GM12891 (cell line): ENCODE measurements at regions not wholly inside any gene's neighbourhood (a gene's known extent, or its start where the extent isn't known, plus 50 kb on each side); places are given as distances from the start of the nearest gene placed in this dataset.

Experiments used
- PAX5 ChIP-seq: IDR thresholded peaks from 2 replicates; pipeline ENCODE4 v1.6.1; 2011; ENCODE audit warnings: low read length, moderate library complexity, mild to moderate bottlenecking; ENCODE audit not compliant: insufficient read depth, severe bottlenecking
- POLR2A ChIP-seq: IDR thresholded peaks from 2 replicates; pipeline ENCODE4 v1.6.1; 2011; ENCODE audit warnings: low read depth, low read length, control low read depth
- POLR2AphosphoS5 ChIP-seq: IDR thresholded peaks from 2 replicates; pipeline ENCODE4 v1.6.1; 2011; ENCODE audit warnings: low read depth, low read length, control low read depth
- TAF1 ChIP-seq: IDR thresholded peaks from 2 replicates; pipeline ENCODE4 v1.6.1; 2011; ENCODE audit warnings: low read depth, low read length, control low read depth

DNA sequence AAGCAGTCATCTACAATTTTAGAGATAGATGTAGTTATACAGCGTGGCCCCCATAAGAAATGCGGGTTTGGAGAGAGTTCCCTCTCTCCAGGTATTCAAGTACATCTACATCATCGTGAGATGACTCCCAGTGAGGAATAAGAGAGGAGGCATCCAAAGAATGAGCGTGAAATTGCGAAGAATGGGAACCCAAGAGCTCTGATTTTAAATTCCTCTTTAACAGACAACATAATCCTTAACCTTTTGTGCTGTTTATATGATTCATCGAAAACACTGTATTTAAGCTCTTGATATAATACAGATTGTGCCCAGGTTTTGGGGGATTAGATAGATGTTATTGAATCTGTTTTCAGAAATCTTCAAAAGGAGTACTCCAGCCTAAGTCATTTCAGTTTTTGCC is 161.5 kb downstream of the COG6 start:
- TF ChIP-seq TAF1 (no peak), POLR2A (no peak), POLR2AphosphoS5 (no peak), PAX5 (no peak)
